ENCODE measurements at regions not wholly inside any gene's neighbourhood (a gene's known extent, or its start where the extent isn't known, plus 50 kb on each side); places are given as distances from the start of the nearest gene placed in this dataset.

DNA sequence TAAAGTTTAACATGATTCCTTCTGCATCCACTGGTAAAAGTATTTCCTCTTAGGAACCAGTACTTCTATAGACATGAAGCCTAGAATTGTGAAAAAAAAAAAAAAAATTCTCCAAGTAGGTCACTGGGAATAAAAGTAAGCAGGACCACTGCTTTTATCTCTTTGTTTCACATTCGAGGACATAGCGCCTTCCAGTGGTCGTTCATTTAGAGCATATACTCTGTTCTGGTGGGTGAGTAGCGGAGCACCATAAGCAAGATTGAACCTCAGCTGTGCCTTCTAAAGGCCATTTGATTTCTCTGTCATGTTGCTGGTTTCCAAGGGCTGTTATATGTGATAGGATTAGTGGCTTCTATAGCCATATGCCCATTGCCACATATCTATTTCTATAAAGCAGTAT lies 393.1 kb downstream of the TMEM232 start:
- intact Hi-C loops (cut with micrococcal nuclease), result loop anchor here in 1 of 2 donors (1.0 kb wide), 1 partner anchor 646 kb away; no protein-coding TSS in a partner anchor
- ChIA-PET CTCF (interaction anchor here (0.7 to 1.1 kb wide), 3 partner anchors 9 to 1652 kb away, joined by 3 read pairs; no protein-coding TSS in a partner anchor), POLR2A (interaction anchor here (0.7 kb wide), 1 partner anchor 489 kb away, joined by 3 read pairs; no protein-coding TSS in a partner anchor)
- H3K9me3 ChIP-seq (ENCODE audit: control insufficient read depth in 2 of 3, low read length in 3 of 3), result no peaks in the 10 kb centered on the region
- H3K27me3 ChIP-seq (ENCODE audit: control insufficient read depth in 2 of 2, insufficient read depth in 2 of 2, low read length in 2 of 2), result no peaks in the 10 kb centered on the region
- H3K27ac ChIP-seq (ENCODE audit: low read depth, low read length), result no peak overlapping the region
- H3K4me3 Mint-ChIP-seq, result no peak overlapping the region
- H3K36me3 Mint-ChIP-seq, result peaks cover 0 to 3% (median 0%) of the 10 kb centered on the region in 5 donors
- no peaks in the 10 kb centered on the region for H3K4me1 ChIP-seq (ENCODE audit: control insufficient read depth in 2 of 2, insufficient read depth in 2 of 2, low read length in 2 of 2)
- no peak overlapping the region for H3K27ac Mint-ChIP-seq
- peaks cover 0 to 17% (median 0%) of the 10 kb centered on the region in 5 donors for H3K27me3 Mint-ChIP-seq
- no peaks in the 10 kb centered on the region for H3K36me3 ChIP-seq (ENCODE audit: control insufficient read depth in 2 of 3, insufficient read depth in 3 of 3, low read length in 3 of 3)
- H3K4me1 Mint-ChIP-seq, result no peaks in the 10 kb centered on the region
- no peak for DNase-seq
- H3K4me3 ChIP-seq (ENCODE audit: low read length), result no peak overlapping the region
- no peaks in the 10 kb centered on the region for H3K9me3 Mint-ChIP-seq
- ATAC-seq, result no peak

DNA sequence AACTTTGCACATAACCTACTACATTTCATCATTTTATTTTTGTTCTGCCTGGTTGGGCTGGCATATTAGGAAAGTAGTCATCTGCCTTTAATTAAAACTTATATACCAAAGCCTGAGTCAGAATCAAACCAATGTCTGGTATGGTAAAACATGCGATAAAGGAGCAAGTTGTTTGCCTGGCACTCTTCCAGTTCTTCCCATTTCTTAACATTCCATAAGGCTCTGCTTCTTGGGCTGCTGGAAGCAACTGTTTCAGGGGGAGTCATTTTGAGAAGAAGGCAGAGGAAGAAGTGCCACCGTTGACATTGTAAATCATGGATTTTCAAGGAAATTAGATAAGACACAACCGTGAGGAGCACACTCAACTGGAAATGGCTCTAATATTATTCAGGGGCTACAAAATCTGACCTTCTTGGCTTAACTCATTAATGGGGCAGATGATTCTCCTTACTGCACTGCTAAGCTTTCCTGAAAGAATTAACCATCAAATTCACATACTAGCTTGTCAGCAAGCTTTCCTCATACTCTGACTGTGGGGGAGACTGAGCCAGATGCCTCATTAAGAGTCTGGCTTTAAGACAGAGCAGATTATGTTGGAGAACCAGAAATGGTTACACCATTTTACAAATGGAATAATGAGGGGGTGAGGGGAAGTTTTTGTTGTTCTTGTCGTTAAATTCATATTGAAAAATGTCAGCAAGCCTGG lies 391.0 kb downstream of the TMEM232 start:
- Histone ChIP-seq H3K27ac (ENCODE audit: low read depth, low read length) (no peak overlapping the region), H3K9me3 (ENCODE audit: control insufficient read depth in 2 of 3, low read length in 3 of 3) (no peaks in the 10 kb centered on the region), H3K36me3 (ENCODE audit: control insufficient read depth in 2 of 3, insufficient read depth in 3 of 3, low read length in 3 of 3) (no peaks in the 10 kb centered on the region), H3K4me3 (ENCODE audit: low read length) (no peak overlapping the region), H3K27me3 (ENCODE audit: control insufficient read depth in 2 of 2, insufficient read depth in 2 of 2, low read length in 2 of 2) (no peaks in the 10 kb centered on the region), H3K4me1 (ENCODE audit: control insufficient read depth in 2 of 2, insufficient read depth in 2 of 2, low read length in 2 of 2) (no peaks in the 10 kb centered on the region)
- DNase-seq, result no peak
- intact Hi-C loops (cut with micrococcal nuclease), result no loop called here
- Mint-ChIP-seq H3K36me3 (no peaks in the 10 kb centered on the region), H3K4me3 (no peak overlapping the region), H3K9me3 (no peaks in the 10 kb centered on the region), H3K27me3 (peaks cover 0 to 17% (median 0%) of the 10 kb centered on the region in 5 donors), H3K4me1 (no peaks in the 10 kb centered on the region), H3K27ac (no peak overlapping the region)
- ChIA-PET POLR2A (no interaction called here), CTCF (interaction anchor here (0.6 kb wide), 1 partner anchor 1300 kb away, joined by 3 read pairs; no protein-coding TSS in a partner anchor)
- ATAC-seq, result no peak

DNA sequence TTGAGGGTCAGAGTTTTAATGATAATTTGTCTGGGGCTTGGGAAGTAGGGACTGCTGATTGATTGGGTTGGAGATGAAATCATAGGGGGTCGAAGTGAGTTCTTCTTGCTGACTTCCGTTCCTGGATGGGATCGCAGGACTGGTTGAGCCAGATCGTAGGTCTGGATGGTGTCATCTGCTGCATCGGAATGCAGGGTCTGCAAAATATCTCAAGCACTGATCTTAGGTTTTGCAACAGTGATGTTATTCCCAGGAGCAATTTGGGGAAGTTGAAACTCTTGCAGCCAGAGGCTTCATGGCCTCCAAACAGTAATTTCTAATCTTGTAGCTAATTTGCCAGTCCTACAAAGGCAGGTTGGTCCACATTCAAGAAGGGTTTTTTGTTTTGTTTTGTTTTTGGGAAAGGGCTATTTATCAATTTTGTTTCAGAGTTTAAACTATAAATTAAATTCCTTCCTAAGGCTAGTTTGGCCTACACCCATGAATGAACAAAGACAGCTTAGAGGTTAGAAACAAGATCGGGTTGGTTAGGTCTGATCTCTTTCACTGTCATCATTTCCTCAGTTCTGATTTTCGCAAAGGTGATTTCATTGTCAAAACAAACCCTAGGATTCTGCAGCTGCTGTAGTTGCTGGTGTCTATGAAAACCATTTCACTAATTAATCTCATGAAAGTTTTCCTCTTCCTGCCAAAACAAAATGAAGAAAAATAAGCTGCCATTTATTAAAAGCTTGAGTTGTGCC lies 388.0 kb downstream of the TMEM232 start:
- H3K9me3 ChIP-seq (ENCODE audit: control insufficient read depth in 2 of 3, low read length in 3 of 3), result no peaks in the 10 kb centered on the region
- intact Hi-C loops (cut with micrococcal nuclease), result no loop called here
- Mint-ChIP-seq H3K27me3 (peaks cover 0 to 17% (median 0%) of the 10 kb centered on the region in 5 donors), H3K36me3 (no peaks in the 10 kb centered on the region), H3K4me1 (no peaks in the 10 kb centered on the region), H3K9me3 (no peaks in the 10 kb centered on the region), H3K27ac (no peak overlapping the region), H3K4me3 (no peak overlapping the region)
- ChIA-PET CTCF (no interaction called here), POLR2A (no interaction called here)
- ATAC-seq, result no peak
- no peaks in the 10 kb centered on the region for H3K27me3 ChIP-seq (ENCODE audit: control insufficient read depth in 2 of 2, insufficient read depth in 2 of 2, low read length in 2 of 2)
- no peaks in the 10 kb centered on the region for H3K4me1 ChIP-seq (ENCODE audit: control insufficient read depth in 2 of 2, insufficient read depth in 2 of 2, low read length in 2 of 2)
- no peak overlapping the region for H3K27ac ChIP-seq (ENCODE audit: low read depth, low read length)
- DNase-seq, result no peak
- no peak overlapping the region for H3K4me3 ChIP-seq (ENCODE audit: low read length)
- H3K36me3 ChIP-seq (ENCODE audit: control insufficient read depth in 2 of 3, insufficient read depth in 3 of 3, low read length in 3 of 3), result no peaks in the 10 kb centered on the region

DNA sequence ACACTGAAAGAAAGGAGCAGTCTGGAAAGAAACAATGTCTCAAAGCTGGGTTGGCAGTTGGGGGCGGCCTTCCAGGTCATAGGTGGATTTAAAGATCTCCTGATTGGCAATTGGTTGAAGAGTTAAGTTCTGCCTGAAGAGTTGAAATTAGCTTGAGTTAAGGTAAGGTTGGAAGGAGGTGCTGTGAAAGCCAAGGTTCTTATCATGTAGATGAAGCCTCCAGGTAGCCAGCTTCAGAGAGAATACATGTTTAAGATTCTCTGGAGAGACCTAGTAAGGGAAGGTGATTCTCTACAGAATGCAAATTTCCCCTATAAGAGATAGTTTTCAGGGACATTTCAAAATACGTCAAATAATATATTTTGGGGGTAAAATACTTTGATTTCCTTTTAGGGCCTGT lies 387.1 kb downstream of the TMEM232 start:
- H3K27ac Mint-ChIP-seq, result no peak overlapping the region
- POLR2A ChIA-PET, result no interaction called here

DNA sequence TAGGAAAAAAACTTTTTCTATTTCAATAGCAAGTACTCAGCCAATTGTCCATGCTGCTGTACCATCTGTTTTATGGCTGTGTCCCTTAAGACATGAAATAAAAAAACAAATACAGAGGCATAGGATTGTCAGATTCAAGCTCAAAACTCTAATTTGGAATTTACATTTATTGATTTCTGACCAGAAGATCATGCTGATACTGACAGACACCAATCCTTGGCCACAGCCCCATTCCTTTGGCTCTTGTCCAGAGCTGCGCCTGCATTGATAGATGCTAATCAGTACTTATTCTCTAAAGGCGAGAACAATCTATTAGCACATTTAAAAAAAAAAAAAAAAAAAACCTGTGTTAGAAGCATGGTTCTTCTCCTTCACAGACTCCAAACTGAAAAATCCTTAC lies 384.6 kb downstream of the TMEM232 start:
- H3K27me3 ChIP-seq (ENCODE audit: control insufficient read depth in 2 of 2, insufficient read depth in 2 of 2, low read length in 2 of 2), result no peaks in the 10 kb centered on the region
- Mint-ChIP-seq H3K27ac (no peak overlapping the region), H3K36me3 (no peaks in the 10 kb centered on the region), H3K27me3 (peaks cover 0 to 5% (median 0%) of the 10 kb centered on the region in 5 donors), H3K9me3 (no peaks in the 10 kb centered on the region), H3K4me3 (no peak overlapping the region), H3K4me1 (no peaks in the 10 kb centered on the region)
- ATAC-seq, result no peak
- no peaks in the 10 kb centered on the region for H3K4me1 ChIP-seq (ENCODE audit: control insufficient read depth in 2 of 2, insufficient read depth in 2 of 2, low read length in 2 of 2)
- CTCF ChIA-PET, result interaction anchor here (0.7 to 1.1 kb wide), 2 partner anchors 8 to 651 kb away, joined by 3 read pairs; no protein-coding TSS in a partner anchor
- intact Hi-C loops (cut with micrococcal nuclease), result loop anchor here in 1 of 2 donors (2.0 kb wide), 1 partner anchor 751 kb away; no protein-coding TSS in a partner anchor
- H3K27ac ChIP-seq (ENCODE audit: low read depth, low read length), result no peak overlapping the region
- H3K4me3 ChIP-seq (ENCODE audit: low read length), result no peak overlapping the region
- DNase-seq, result no peak
- H3K9me3 ChIP-seq (ENCODE audit: control insufficient read depth in 2 of 3, low read length in 3 of 3), result no peaks in the 10 kb centered on the region
- H3K36me3 ChIP-seq (ENCODE audit: control insufficient read depth in 2 of 3, insufficient read depth in 3 of 3, low read length in 3 of 3), result no peaks in the 10 kb centered on the region
- POLR2A ChIA-PET, result no interaction called here

More for the DNA sequence above, 387.1 kb downstream of the TMEM232 start:
- no peaks in the 10 kb centered on the region for H3K9me3 ChIP-seq (ENCODE audit: control insufficient read depth in 2 of 3, low read length in 3 of 3)
- Mint-ChIP-seq H3K27me3 (peaks cover 0 to 17% (median 0%) of the 10 kb centered on the region in 5 donors), H3K36me3 (no peaks in the 10 kb centered on the region), H3K4me1 (no peaks in the 10 kb centered on the region), H3K4me3 (no peak overlapping the region), H3K9me3 (no peaks in the 10 kb centered on the region)
- H3K4me1 ChIP-seq (ENCODE audit: control insufficient read depth in 2 of 2, insufficient read depth in 2 of 2, low read length in 2 of 2), result no peaks in the 10 kb centered on the region
- intact Hi-C loops (cut with micrococcal nuclease), result no loop called here
- no peak overlapping the region for H3K4me3 ChIP-seq (ENCODE audit: low read length)
- ATAC-seq, result no peak
- CTCF ChIA-PET, result no interaction called here
- no peak for DNase-seq
- no peak overlapping the region for H3K27ac ChIP-seq (ENCODE audit: low read depth, low read length)
- H3K36me3 ChIP-seq (ENCODE audit: control insufficient read depth in 2 of 3, insufficient read depth in 3 of 3, low read length in 3 of 3), result no peaks in the 10 kb centered on the region
- no peaks in the 10 kb centered on the region for H3K27me3 ChIP-seq (ENCODE audit: control insufficient read depth in 2 of 2, insufficient read depth in 2 of 2, low read length in 2 of 2)

DNA sequence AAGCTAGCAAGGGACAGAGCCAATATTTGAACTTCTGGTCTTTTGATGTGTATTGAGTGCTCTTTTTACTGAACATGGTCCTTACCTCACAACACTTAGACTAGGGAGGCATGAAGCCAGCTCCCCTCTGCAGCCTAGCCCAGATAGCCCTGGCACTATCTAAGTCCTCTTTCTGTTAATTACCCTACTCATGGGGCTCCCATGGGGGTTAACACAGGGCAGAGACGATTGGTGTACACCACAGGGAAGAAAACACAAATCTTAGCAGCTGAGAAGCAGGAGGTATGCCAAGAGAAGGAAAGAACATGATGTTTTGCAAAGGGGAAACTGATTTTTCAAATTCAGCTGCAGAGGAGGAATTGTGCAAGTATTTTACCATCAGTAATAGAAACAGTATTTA lies 383.8 kb downstream of the TMEM232 start:
- no peaks in the 10 kb centered on the region for H3K9me3 Mint-ChIP-seq

More for the DNA sequence above, 383.8 kb downstream of the TMEM232 start:
- Mint-ChIP-seq H3K4me3 (no peak overlapping the region), H3K27ac (no peak overlapping the region), H3K27me3 (no peaks in the 10 kb centered on the region), H3K4me1 (no peaks in the 10 kb centered on the region), H3K36me3 (no peaks in the 10 kb centered on the region)
- ATAC-seq (no peak), DNase-seq (no peak)
- POLR2A ChIA-PET, result no interaction called here
- Histone ChIP-seq H3K4me3 (ENCODE audit: low read length) (no peak overlapping the region), H3K9me3 (ENCODE audit: control insufficient read depth in 2 of 3, low read length in 3 of 3) (no peaks in the 10 kb centered on the region), H3K36me3 (ENCODE audit: control insufficient read depth in 2 of 3, insufficient read depth in 3 of 3, low read length in 3 of 3) (no peaks in the 10 kb centered on the region), H3K27ac (ENCODE audit: low read depth, low read length) (no peak overlapping the region), H3K27me3 (ENCODE audit: control insufficient read depth in 2 of 2, insufficient read depth in 2 of 2, low read length in 2 of 2) (no peaks in the 10 kb centered on the region), H3K4me1 (ENCODE audit: control insufficient read depth in 2 of 2, insufficient read depth in 2 of 2, low read length in 2 of 2) (no peaks in the 10 kb centered on the region)
- intact Hi-C loops (cut with micrococcal nuclease), result loop anchor here in 1 of 2 donors (1.0 to 2.0 kb wide), 2 partner anchors 653 to 752 kb away; partner anchors contain the start of gene MAN2A1
- CTCF ChIA-PET, result interaction anchor here (0.7 to 1.4 kb wide), 3 partner anchors 9 to 655 kb away, joined by 3 to 6 read pairs (median 3); no protein-coding TSS in a partner anchor
